GM12878 (cell line): ENCODE measurements at regions not wholly inside any gene's neighbourhood (a gene's known extent, or its start where the extent isn't known, plus 50 kb on each side); places are given as distances from the start of the nearest gene placed in this dataset.

Experiments used
- ATAC-seq: fragments of 200-7000 bp; cut with Tn5 transposase; 3 replicates; pipeline ENCODE4 v1.9.1; 2020; ENCODE audit warnings: mild to moderate bottlenecking, moderate library complexity
- BruUV-seq: library from RNA; stranded (reverse); fragments of 400-500 nt; replicated peaks from 2 replicates; lab custom pipeline; 2021; lab: Mats Ljungman, UMichigan
- CTCF ChIA-PET: fragments of 300-600 bp; sonication (Branson Sonifier 250); formaldehyde crosslinking; extraction: SDS; loops from one replicate; lab custom pipeline; 2021; ENCODE audit warnings: inconsistent platforms; lab: Yijun Ruan, JAX
- POLR2A ChIA-PET: fragments of 350-600 bp; formaldehyde crosslinking; extraction: SDS; loops from one replicate; lab custom pipeline; 2021; ENCODE audit warnings: inconsistent platforms; lab: Charles Lee
- RAD21 ChIA-PET: fragments of 300-600 bp; sonication (Branson Sonifier 250); formaldehyde crosslinking; loops from one replicate; lab custom pipeline; 2023; ENCODE audit warnings: antibody characterized with exemption; ENCODE audit not compliant: unreplicated experiment; lab: Charles Lee
- SMC1A ChIA-PET: fragments of 300-600 bp; sonication (Branson Sonifier 250); formaldehyde crosslinking; loops from one replicate; lab custom pipeline; 2023; ENCODE audit not compliant: unreplicated experiment, uncharacterized antibody; lab: Charles Lee
- DNase-seq: peaks from one replicate; pipeline ENCODE4 v3.0.0-alpha.2; 2011; ENCODE audit warnings: low read depth, low spot score
- FAIRE-seq: peaks from 3 replicates; lab custom pipeline; 2011; peaks lifted over from hg19 to GRCh38; lab: Jason Lieb, UNC
- H2AFZ ChIP-seq: 2 replicates; pipeline ENCODE4 v1.6.0; 2011; ENCODE audit warnings: low read depth, low read length, control low read depth; ENCODE audit not compliant: control insufficient read depth
- H3K27ac ChIP-seq: 2 replicates; pipeline ENCODE4 v1.5.1; 2011; ENCODE audit warnings: control low read depth; ENCODE audit not compliant: control insufficient read depth, insufficient read depth
- H3K27me3 ChIP-seq, 2 experiments: replicated peaks in 1 of 2; 2 replicates each; pipeline versions ENCODE4 v1.6.0 to v1.6.1; 2011; ENCODE audit warnings: low read length in 1 of 2; ENCODE audit not compliant: control insufficient read depth in 2 of 2, insufficient read depth in 2 of 2
- H3K36me3 ChIP-seq, 2 experiments: 2 replicates each; pipeline ENCODE4 v1.5.1; 2011; ENCODE audit warnings: low read length in 1 of 2; ENCODE audit not compliant: control insufficient read depth in 2 of 2, insufficient read depth in 2 of 2
- H3K4me1 ChIP-seq: 2 replicates; pipeline ENCODE4 v1.6.1; 2011; ENCODE audit warnings: mild to moderate bottlenecking, low read length, moderate library complexity, mixed read lengths; ENCODE audit not compliant: control insufficient read depth, insufficient read depth
- H3K4me2 ChIP-seq: 2 replicates; pipeline ENCODE4 v1.6.0; 2011; ENCODE audit warnings: control low read depth; ENCODE audit not compliant: control insufficient read depth, insufficient read depth
- H3K4me3 ChIP-seq: fragments of 200-600 bp; sonication (generic); 2 replicates; pipeline ENCODE4 v1.5.1; 2016
- H3K79me2 ChIP-seq: 2 replicates; pipeline ENCODE4 v1.6.0; 2011; ENCODE audit warnings: low read length; ENCODE audit not compliant: control insufficient read depth, insufficient read depth
- H3K9ac ChIP-seq: 2 replicates; pipeline ENCODE4 v1.8.0; 2011; ENCODE audit warnings: low read length, control low read depth, mixed read lengths; ENCODE audit not compliant: control insufficient read depth, insufficient read depth
- H3K9me3 ChIP-seq: replicated peaks from 3 replicates; pipeline ENCODE4 v1.5.1; 2011; ENCODE audit warnings: mild to moderate bottlenecking, low read length; ENCODE audit not compliant: control insufficient read depth, insufficient read depth
- H4K20me1 ChIP-seq: 2 replicates; pipeline ENCODE4 v1.6.0; 2011; ENCODE audit not compliant: control insufficient read depth, insufficient read depth
- ATF3 ChIP-seq: IDR thresholded peaks from 2 replicates; pipeline ENCODE4 v1.6.1; 2011; ENCODE audit warnings: low read depth, mild to moderate bottlenecking, low read length, moderate library complexity, borderline replicate concordance; ENCODE audit errors: extremely low read depth
- CHD1 ChIP-seq: IDR thresholded peaks from 2 replicates; pipeline ENCODE4 v1.6.1; 2012; ENCODE audit warnings: low read depth, low read length, improper control_type of control experiment
- ESRRA ChIP-seq: IDR thresholded peaks from 2 replicates; pipeline ENCODE4 v1.6.1; 2012; ENCODE audit warnings: mild to moderate bottlenecking, low read length, improper control_type of control experiment
- JUND ChIP-seq: IDR thresholded peaks from 2 replicates; pipeline ENCODE4 v1.6.1; 2012; ENCODE audit warnings: low read depth, mild to moderate bottlenecking, low read length, improper control_type of control experiment, moderate library complexity
- MEF2B ChIP-seq: fragments of 450-650 bp; IDR thresholded peaks from 2 replicates; pipeline ENCODE4 v1.6.1; 2018; ENCODE audit warnings: mild to moderate bottlenecking, moderate library complexity; ENCODE audit not compliant: partially characterized antibody, poor library complexity, severe bottlenecking
- MXI1 ChIP-seq: fragments of 150-350 bp; IDR thresholded peaks from 2 replicates; pipeline ENCODE4 v1.6.1; 2011; ENCODE audit warnings: low read depth, mild to moderate bottlenecking, inconsistent platforms, low read length, improper control_type of control experiment
- RB1 ChIP-seq: fragments of 450-650 bp; formaldehyde crosslinking; IDR thresholded peaks from 2 replicates; pipeline ENCODE4 v1.6.1; 2017; ENCODE audit warnings: mild to moderate bottlenecking, borderline replicate concordance
- RELB ChIP-seq: fragments of 450-650 bp; IDR thresholded peaks from 2 replicates; pipeline ENCODE4 v1.6.1; 2017; ENCODE audit warnings: low read depth, mild to moderate bottlenecking, moderate library complexity
- SIN3A ChIP-seq: IDR thresholded peaks from 2 replicates; pipeline ENCODE4 v1.6.1; 2012; ENCODE audit warnings: low read depth, low read length, improper control_type of control experiment
- ZBTB4 ChIP-seq: fragments of 450-650 bp; formaldehyde crosslinking; IDR thresholded peaks from 2 replicates; pipeline ENCODE4 v1.4.0; 2022; ENCODE audit warnings: mild to moderate bottlenecking, moderate library complexity
- ZNF592 ChIP-seq: fragments of 450-650 bp; IDR thresholded peaks from 2 replicates; pipeline ENCODE4 v1.6.1; 2017; ENCODE audit warnings: mild to moderate bottlenecking, moderate library complexity
- WGBS: methylation state at CpG from one replicate; pipeline ENCODE4 v1.1.6; 2016; ENCODE audit warnings: low lambda C conversion rate; ENCODE audit not compliant: insufficient replicate concordance, insufficient coverage; ENCODE audit errors: missing lambda C conversion rate; 5-methylcytosine and 5-hydroxymethylcytosine counted together
- in situ Hi-C: fragments of 300-500 bp; cut with MboI; formaldehyde crosslinking; loops from 9 replicates; pipeline ENCODE4 v1.14.3; 2018; ENCODE audit warnings: mixed read lengths
- intact Hi-C: fragments of 100-400 bp; cut with micrococcal nuclease; formaldehyde crosslinking; loops from one replicate; pipeline ENCODE4 v1.14.2; 2022; ENCODE audit not compliant: unreplicated experiment

GRCh38 chr5:56506211-56506965, 273.3 kb upstream of the ANKRD55 start (continued):
- no peak for TF ChIP-seq RELB
- no peak for TF ChIP-seq CHD1
- TF ChIP-seq JUND = no peak
- no peak for TF ChIP-seq ZBTB4 (CRISPR knock-in tag)

- no peaks in the 10 kb centered on the region; the same call in 2 of the 3 replicates for H3K9me3 ChIP-seq
- SMC1A ChIA-PET = interaction anchor here (0.6 to 1.3 kb wide), 4 partner anchors 8 to 1090 kb away, joined by 3 to 5 read pairs (median 4); no protein-coding TSS in a partner anchor
- FAIRE-seq (no peak), DNase-seq (no peak), ATAC-seq (no peak)
- WGBS = 55% methylated on average over 3 of the region's 3 CpGs
- POLR2A ChIA-PET = no interaction called here
- no peak overlapping the region for H3K4me2 ChIP-seq
- H3K27ac ChIP-seq = no peak overlapping the region
- RAD21 ChIA-PET = no interaction called here
- H3K4me1 ChIP-seq = peaks cover 6% of the 10 kb centered on the region
- H3K9ac ChIP-seq = no peak overlapping the region
- CTCF ChIA-PET = no interaction called here
- H2AFZ ChIP-seq = no peak overlapping the region
- no peaks in the 10 kb centered on the region for H4K20me1 ChIP-seq
- no peak overlapping the region for H3K4me3 ChIP-seq
- no TSS peak for BruUV-seq
- no peaks in the 10 kb centered on the region for H3K36me3 ChIP-seq
- intact Hi-C loops (no loop called here), in situ Hi-C loops (no loop called here)
- H3K79me2 ChIP-seq = no peaks in the 10 kb centered on the region
- H3K27me3 ChIP-seq = no peaks in the 10 kb centered on the region
- TF ChIP-seq RB1 = no peak
- no peak for TF ChIP-seq ZNF592
- no peak for TF ChIP-seq ESRRA
- TF ChIP-seq MXI1 = no peak
- TF ChIP-seq ATF3 = no peak
- TF ChIP-seq SIN3A = no peak
- no peak for TF ChIP-seq MEF2B
Measured at GRCh38 chr5:56503929-56504328, 270.8 kb upstream of the ANKRD55 start.
